Thoracic aorta (tissue), 2 donors: ENCODE measurements at regions not wholly inside any gene's neighbourhood (a gene's known extent, or its start where the extent isn't known, plus 50 kb on each side); places are given as distances from the start of the nearest gene placed in this dataset.

ENCODE experiments used
- ATAC-seq: fragments of 150-250 bp; one replicate; pipeline ENCODE4 v1.8.0; 2017; ENCODE audit warnings: low read depth; ENCODE audit not compliant: insufficient number of reproducible peaks, low FRiP score
- DNase-seq: peaks from one replicate; pipeline ENCODE4 v3.0.0-alpha.2; 2020; ENCODE audit warnings: low spot score
- H3K27ac ChIP-seq, 2 donors: fragments of 200-600 bp; sonication (generic); 1 replicate in 1 of 2; 2 replicates in 1 of 2; pipeline ENCODE4 v1.5.1; 2016; ENCODE audit warnings: mild to moderate bottlenecking in 2 of 2, moderate library complexity in 2 of 2
- H3K27me3 ChIP-seq: fragments of 200-600 bp; sonication (generic); replicated peaks from 2 replicates; pipeline ENCODE4 v1.6.0; 2016; ENCODE audit warnings: mild to moderate bottlenecking; ENCODE audit not compliant: insufficient read depth
- H3K36me3 ChIP-seq: fragments of 200-600 bp; sonication (generic); one replicate; pipeline ENCODE4 v1.5.1; 2016
- H3K4me1 ChIP-seq, 2 donors: fragments of 200-600 bp; sonication (generic); 1 replicate in 1 of 2; 2 replicates in 1 of 2; pipeline versions ENCODE4 v1.5.1 to v1.6.0; 2016; ENCODE audit warnings: low read depth in 2 of 2, mild to moderate bottlenecking in 1 of 2; ENCODE audit not compliant: control insufficient read depth in 1 of 2
- H3K4me3 ChIP-seq: fragments of 200-600 bp; sonication (generic); 2 replicates; pipeline ENCODE4 v1.5.1; 2016; ENCODE audit warnings: mild to moderate bottlenecking
- H3K9me3 ChIP-seq: fragments of 200-600 bp; sonication (generic); 2 replicates; pipeline ENCODE4 v1.5.1; 2016
- CTCF ChIP-seq: fragments of 200-600 bp; sonication (generic); IDR thresholded peaks from one replicate; pipeline ENCODE4 v1.5.1; 2019; ENCODE audit warnings: antibody characterized with exemption

DNA sequence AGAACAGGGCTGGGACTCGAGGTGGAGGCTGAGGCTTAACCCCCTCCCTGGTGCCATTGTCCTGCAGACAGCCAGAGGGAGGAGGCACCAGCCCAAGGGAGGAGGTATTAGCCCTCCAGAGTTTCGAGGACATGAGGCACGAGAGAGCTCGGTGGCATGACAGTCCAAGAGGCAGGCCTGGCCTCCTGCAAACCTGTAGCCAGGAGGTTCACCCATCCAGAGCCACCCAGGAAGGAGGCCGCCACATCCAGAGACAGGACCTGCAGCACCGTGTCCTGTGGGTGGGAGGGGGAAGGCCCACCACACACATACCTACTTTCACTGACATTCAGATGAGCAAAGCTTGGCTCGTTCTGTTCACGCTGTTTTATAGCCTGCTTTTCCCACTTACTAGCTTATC is 75.2 kb upstream of the ADAMTS2 start:
- Histone ChIP-seq H3K36me3 (no peaks in the 10 kb centered on the region), H3K4me1 (no peaks in the 10 kb centered on the region), H3K27me3 (no peaks in the 10 kb centered on the region), H3K9me3 (no peaks in the 10 kb centered on the region), H3K4me3 (no peak overlapping the region), H3K27ac (no peak overlapping the region)
- no peak for TF ChIP-seq CTCF
- no peak for DNase-seq
- ATAC-seq: no peak

DNA sequence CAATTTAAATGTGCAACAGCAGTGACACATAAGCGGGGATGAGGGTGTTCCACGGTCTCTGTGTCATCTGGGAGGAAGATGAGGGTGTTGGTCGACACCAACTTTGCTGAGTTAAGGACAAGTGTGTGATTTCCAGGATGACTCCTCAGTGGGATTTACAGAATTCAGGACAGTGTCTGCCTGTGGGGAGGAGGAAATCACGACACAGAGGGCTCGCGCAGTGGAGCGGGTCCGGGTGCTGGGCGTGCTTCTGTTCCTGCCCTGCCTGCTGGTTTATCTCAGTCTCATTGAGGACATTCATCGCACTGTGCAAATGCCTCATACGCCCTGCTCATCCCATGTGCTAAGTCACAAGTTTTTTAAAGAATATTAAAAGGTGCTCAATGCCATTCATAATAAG is 73.7 kb upstream of the ADAMTS2 start:
- H3K4me1 ChIP-seq: no peaks in the 10 kb centered on the region
- no peaks in the 10 kb centered on the region for H3K9me3 ChIP-seq
- no peak overlapping the region for H3K4me3 ChIP-seq
- ATAC-seq (no peak), DNase-seq (no peak)
- TF ChIP-seq CTCF: no peak
- H3K27ac ChIP-seq: no peak overlapping the region
- no peaks in the 10 kb centered on the region for H3K27me3 ChIP-seq
- no peaks in the 10 kb centered on the region for H3K36me3 ChIP-seq

- H3K27me3 ChIP-seq: no peaks in the 10 kb centered on the region
- no peaks in the 10 kb centered on the region for H3K9me3 ChIP-seq
- no peaks in the 10 kb centered on the region for H3K4me1 ChIP-seq
- TF ChIP-seq CTCF: no peak
- DNase-seq (no peak), ATAC-seq (no peak)
- no peaks in the 10 kb centered on the region for H3K36me3 ChIP-seq
- H3K27ac ChIP-seq: no peak overlapping the region
- no peak overlapping the region for H3K4me3 ChIP-seq
Measured at GRCh38 chr5:179417696-179418095, 72.4 kb upstream of the ADAMTS2 start.

GRCh38 chr5:179417016-179417415 is 71.8 kb upstream of the ADAMTS2 start:
- H3K36me3 ChIP-seq: no peaks in the 10 kb centered on the region
- DNase-seq (no peak), ATAC-seq (no peak)
- H3K27ac ChIP-seq: no peak overlapping the region
- H3K9me3 ChIP-seq: no peaks in the 10 kb centered on the region
- H3K4me3 ChIP-seq: no peak overlapping the region
- no peaks in the 10 kb centered on the region for H3K4me1 ChIP-seq
- no peaks in the 10 kb centered on the region for H3K27me3 ChIP-seq
- TF ChIP-seq CTCF: no peak

GRCh38 chr5:179416114-179416822 is 71.0 kb upstream of the ADAMTS2 start:
- TF ChIP-seq CTCF: no peak
- ATAC-seq (no peak), DNase-seq (no peak)
- Histone ChIP-seq H3K4me1 (no peaks in the 10 kb centered on the region), H3K36me3 (no peaks in the 10 kb centered on the region), H3K27ac (no peak overlapping the region), H3K27me3 (no peaks in the 10 kb centered on the region), H3K4me3 (no peak overlapping the region), H3K9me3 (no peaks in the 10 kb centered on the region)
